GM13976 (cell line): ENCODE measurements at regions not wholly inside any gene's neighbourhood (a gene's known extent, or its start where the extent isn't known, plus 50 kb on each side); places are given as distances from the start of the nearest gene placed in this dataset.
A peak's percentile ranks its signal among the peaks of the same experiment; 100 is the strongest.
"Not testable (repeated sequence)": the region's sequence is repeated elsewhere in the genome, so short reads cannot be mapped to it uniquely, and the experiment has no call there.

Experiments
- DNase-seq: peaks from one replicate; pipeline ENCODE4 v3.0.0; 2012; ENCODE audit warnings: low spot score
- CTCF ChIP-seq: IDR thresholded peaks from 2 replicates; pipeline ENCODE4 v1.5.1; 2012; ENCODE audit warnings: borderline replicate concordance, mild to moderate bottlenecking; ENCODE audit not compliant: insufficient read depth; ENCODE audit errors: extremely low read depth, missing control alignments, control extremely low read depth
- in situ Hi-C: fragments of 300-500 bp; cut with MboI; formaldehyde crosslinking; loops from one replicate; pipeline ENCODE4 v1.12.0; 2022; ENCODE audit warnings: low sequenced_read_pairs, mixed read lengths, inconsistent platforms; ENCODE audit not compliant: unreplicated experiment

GRCh38 chr4:19227701-19228100 is 1024.0 kb upstream of the SLIT2 start:
- DNase-seq = no peak
- in situ Hi-C loops = no loop called here
- TF ChIP-seq CTCF = no peak

DNA sequence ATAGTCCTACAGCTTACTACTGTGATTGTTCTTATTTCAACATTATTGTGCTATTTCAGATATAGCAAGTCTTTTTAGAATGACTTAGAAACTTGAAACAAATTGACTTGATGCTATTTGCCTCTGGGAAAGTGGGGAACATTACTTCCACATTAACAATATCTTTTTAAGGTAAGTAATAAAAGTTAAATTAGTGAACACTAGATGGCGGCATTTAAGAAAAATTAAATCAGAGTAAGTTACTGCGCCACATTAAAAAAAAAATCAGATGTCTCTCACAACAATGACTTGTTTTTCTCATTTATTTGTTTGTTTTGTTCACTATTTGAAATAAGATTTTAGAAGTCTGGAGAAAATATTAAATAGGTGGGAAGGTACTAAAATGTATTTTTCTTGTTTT is 1026.9 kb upstream of the SLIT2 start:
- in situ Hi-C loops = no loop called here
- TF ChIP-seq CTCF = no peak
- DNase-seq = peak; percentile 16

DNA sequence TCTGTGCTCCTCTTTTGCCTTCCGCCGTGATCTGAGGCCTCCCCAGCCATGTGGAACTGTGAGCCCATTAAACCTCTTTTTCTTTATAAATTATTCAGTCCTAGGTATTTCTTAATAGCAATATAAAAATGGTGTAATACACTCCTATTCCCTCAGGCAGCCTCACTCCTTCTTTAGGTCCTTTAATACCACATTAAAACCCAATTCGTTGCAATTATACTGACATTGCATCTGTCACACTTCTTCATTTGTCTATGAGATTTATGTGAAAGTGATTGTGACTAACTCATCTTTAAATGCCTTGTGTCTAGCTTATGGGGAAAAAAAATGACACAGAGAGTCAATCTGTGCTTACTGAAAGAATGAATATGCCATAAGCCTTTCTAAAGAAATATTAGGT is 1035.2 kb upstream of the SLIT2 start:
- DNase-seq = no peak
- in situ Hi-C loops = no loop called here
- TF ChIP-seq CTCF = no peak

DNA sequence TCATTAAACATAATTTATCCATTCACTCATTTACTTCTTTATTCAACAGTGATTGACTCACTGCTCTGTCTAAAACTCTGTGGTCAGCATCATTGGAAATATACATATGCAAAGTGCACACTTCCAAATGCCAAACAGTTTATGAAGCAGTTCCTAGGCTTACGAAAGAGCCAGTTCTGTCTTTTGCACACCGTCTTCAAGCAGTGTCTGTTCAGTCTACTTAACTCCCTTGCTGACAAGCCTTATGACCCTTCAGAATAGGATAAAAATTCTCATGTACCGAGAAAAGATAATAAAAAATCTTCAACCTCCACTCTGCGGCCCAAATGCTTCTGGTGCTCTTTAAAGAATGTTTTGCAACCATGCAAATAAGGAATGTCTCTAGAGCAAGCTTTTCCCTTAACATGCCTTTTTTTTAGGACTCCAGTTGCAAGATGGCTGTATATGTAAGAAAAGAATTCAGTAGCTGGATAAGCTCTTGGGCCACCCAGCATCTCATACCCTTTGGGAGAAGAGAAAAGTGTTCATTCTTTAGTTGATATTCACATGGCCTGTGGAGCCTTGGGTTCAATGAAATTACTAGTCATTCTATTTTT is 1037.0 kb upstream of the SLIT2 start:
- TF ChIP-seq CTCF = no peak
- in situ Hi-C loops = no loop called here
- no peak for DNase-seq

DNA sequence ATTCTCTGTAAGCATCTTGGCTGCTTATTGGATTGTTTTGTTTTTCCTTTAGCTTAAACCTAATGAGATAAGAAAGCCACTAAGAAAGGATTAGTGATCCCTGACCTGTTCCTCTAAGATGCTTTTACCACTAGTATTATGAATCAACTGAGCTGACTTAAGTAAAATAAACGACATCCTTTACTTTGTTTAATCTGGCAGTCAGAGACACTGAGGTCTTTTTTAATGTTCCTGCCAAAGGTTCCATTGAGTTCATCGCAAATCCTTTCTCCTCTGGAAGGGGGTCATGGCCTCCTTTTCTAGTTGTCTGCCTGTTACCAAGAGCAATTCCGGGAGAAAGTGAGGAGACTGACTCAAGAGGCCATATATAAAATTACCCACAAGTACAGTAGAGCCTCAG is 1038.3 kb upstream of the SLIT2 start:
- DNase-seq = no peak
- TF ChIP-seq CTCF = no peak
- in situ Hi-C loops = no loop called here

GRCh38 chr4:19205853-19206252 is 1045.9 kb upstream of the SLIT2 start:
- no peak for TF ChIP-seq CTCF
- DNase-seq = no peak
- in situ Hi-C loops = no loop called here

DNA sequence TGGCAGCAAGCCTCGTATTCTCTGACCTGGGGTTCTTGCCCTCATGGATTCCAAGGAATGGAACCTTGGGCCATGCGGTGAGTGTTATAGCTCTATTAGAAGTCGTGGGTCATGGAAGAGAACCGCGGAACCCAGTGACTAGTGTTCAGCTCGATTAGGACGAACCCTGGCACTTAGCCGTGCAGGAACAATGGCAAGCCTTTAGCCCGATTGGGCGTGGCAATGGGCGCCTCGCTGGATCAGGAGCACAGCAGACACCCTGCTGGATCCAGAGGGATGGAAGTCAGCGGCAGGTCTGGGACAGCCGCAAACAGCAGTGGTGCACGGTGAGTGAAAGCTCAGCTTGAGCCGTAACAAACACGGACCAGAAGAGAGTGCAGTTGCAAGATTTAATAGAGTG is 1053.9 kb upstream of the SLIT2 start:
- DNase-seq, in situ Hi-C loops: not testable (repeated sequence)
